OCI-LY7 (cell line): ENCODE measurements at regions not wholly inside any gene's neighbourhood (a gene's known extent, or its start where the extent isn't known, plus 50 kb on each side); places are given as distances from the start of the nearest gene placed in this dataset.

Source experiments
- BruUV-seq: library from RNA; stranded (reverse); fragments of 400-500 nt; replicated peaks from 2 replicates; lab custom pipeline; 2021; lab: Mats Ljungman, UMichigan
- CTCF ChIA-PET: fragments of 300-600 bp; sonication (Branson Sonifier 250); formaldehyde crosslinking; loops from one replicate; lab custom pipeline; 2022; ENCODE audit warnings: antibody characterized with exemption; ENCODE audit not compliant: unreplicated experiment; lab: Charles Lee
- POLR2A ChIA-PET: fragments of 300-600 bp; sonication (Branson Sonifier 250); formaldehyde crosslinking; loops from one replicate; lab custom pipeline; 2022; ENCODE audit warnings: antibody characterized with exemption; lab: Charles Lee
- DNase-seq: peaks from one replicate; pipeline ENCODE4 v3.0.0-alpha.2; 2015; ENCODE audit warnings: low spot score
- H2AFZ ChIP-seq: fragments of 200-600 bp; sonication (generic), shearing (Covaris generic); 2 replicates; pipeline ENCODE4 v1.6.1; 2014; ENCODE audit warnings: mild to moderate bottlenecking, antibody characterized with exemption, low read length, moderate library complexity
- H3K27ac ChIP-seq: fragments of 200-600 bp; sonication (generic); 2 replicates; pipeline ENCODE4 v1.5.1; 2014; ENCODE audit warnings: mixed run types, low read depth, mild to moderate bottlenecking, moderate library complexity, low read length, inconsistent platforms; ENCODE audit not compliant: poor library complexity, severe bottlenecking
- H3K36me3 ChIP-seq: fragments of 200-600 bp; sonication (generic); 2 replicates; pipeline ENCODE4 v1.6.1; 2014; ENCODE audit warnings: mild to moderate bottlenecking, antibody characterized with exemption, low read length, moderate library complexity, mixed read lengths; ENCODE audit not compliant: insufficient read depth
- H3K4me1 ChIP-seq: fragments of 200-600 bp; sonication (generic); 2 replicates; pipeline ENCODE4 v1.5.1; 2014; ENCODE audit warnings: mild to moderate bottlenecking, low read length; ENCODE audit not compliant: insufficient read depth, poor library complexity, severe bottlenecking
- H3K4me2 ChIP-seq: fragments of 200-600 bp; sonication (generic); 2 replicates; pipeline ENCODE4 v1.6.1; 2014; ENCODE audit warnings: mild to moderate bottlenecking, low read length
- H3K4me3 ChIP-seq: fragments of 200-600 bp; sonication (generic); 2 replicates; pipeline ENCODE4 v1.5.1; 2014; ENCODE audit warnings: mild to moderate bottlenecking, low read depth, low read length; ENCODE audit not compliant: poor library complexity, severe bottlenecking
- H3K79me2 ChIP-seq: fragments of 200-600 bp; sonication (generic); 2 replicates; pipeline ENCODE4 v1.6.1; 2016; ENCODE audit warnings: low read depth, mild to moderate bottlenecking, low read length, moderate library complexity, mixed read lengths; ENCODE audit not compliant: insufficient read depth
- H3K9me2 ChIP-seq: fragments of 200-600 bp; sonication (generic); 2 replicates; pipeline ENCODE4 v1.6.1; 2016; ENCODE audit warnings: mild to moderate bottlenecking, low read length, mixed read lengths; ENCODE audit not compliant: insufficient read depth
- H3K9me3 ChIP-seq: fragments of 200-600 bp; sonication (generic); 2 replicates; pipeline ENCODE4 v1.6.1; 2014; ENCODE audit warnings: mild to moderate bottlenecking, mixed run types, low read length, mixed read lengths
- H4K20me1 ChIP-seq: fragments of 200-600 bp; sonication (generic); 2 replicates; pipeline ENCODE4 v1.6.1; 2014; ENCODE audit warnings: mild to moderate bottlenecking, antibody characterized with exemption, low read length, moderate library complexity, mixed read lengths; ENCODE audit not compliant: insufficient read depth
- EZH2phosphoT487 ChIP-seq: fragments of 200-600 bp; sonication (generic); IDR thresholded peaks from 2 replicates; pipeline ENCODE4 v1.6.1; 2018; ENCODE audit warnings: low read depth, borderline replicate concordance, mild to moderate bottlenecking, mixed run types, antibody characterized with exemption, low read length, moderate library complexity, mixed read lengths
- intact Hi-C: fragments of 100-400 bp; cut with micrococcal nuclease; formaldehyde crosslinking; loops from one replicate; pipeline ENCODE4 v1.10.0; 2022; ENCODE audit not compliant: unreplicated experiment
- TF ChIP-seq, protein P1 (sequence below): fragments of 200-600 bp; sonication (generic); conservative IDR thresholded peaks from 2 replicates; pipeline ENCODE4 v1.5.1; 2014; ENCODE audit warnings: mild to moderate bottlenecking, antibody characterized with exemption, low read length, moderate library complexity, mixed read lengths

DNA sequence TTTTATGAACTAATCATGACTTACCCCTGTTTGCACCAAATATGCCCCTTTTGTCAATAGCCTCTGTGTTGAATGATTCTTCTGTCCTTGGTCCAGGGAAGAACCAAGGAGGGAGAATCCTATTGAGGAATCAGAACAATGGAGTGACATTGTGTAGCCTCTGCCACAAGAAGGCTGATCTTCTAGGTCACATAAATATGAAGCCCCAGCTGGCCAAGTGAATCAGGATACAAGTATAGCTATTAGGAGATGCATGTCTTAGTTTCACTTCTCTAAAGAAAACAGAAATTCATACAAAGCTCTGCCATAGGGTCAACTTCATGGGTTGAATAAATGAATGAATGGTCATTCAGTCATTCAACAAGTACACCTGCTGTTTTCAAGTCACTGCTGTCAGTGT lies 118.2 kb upstream of the BLID start:
- TF ChIP-seq, protein P1, sequence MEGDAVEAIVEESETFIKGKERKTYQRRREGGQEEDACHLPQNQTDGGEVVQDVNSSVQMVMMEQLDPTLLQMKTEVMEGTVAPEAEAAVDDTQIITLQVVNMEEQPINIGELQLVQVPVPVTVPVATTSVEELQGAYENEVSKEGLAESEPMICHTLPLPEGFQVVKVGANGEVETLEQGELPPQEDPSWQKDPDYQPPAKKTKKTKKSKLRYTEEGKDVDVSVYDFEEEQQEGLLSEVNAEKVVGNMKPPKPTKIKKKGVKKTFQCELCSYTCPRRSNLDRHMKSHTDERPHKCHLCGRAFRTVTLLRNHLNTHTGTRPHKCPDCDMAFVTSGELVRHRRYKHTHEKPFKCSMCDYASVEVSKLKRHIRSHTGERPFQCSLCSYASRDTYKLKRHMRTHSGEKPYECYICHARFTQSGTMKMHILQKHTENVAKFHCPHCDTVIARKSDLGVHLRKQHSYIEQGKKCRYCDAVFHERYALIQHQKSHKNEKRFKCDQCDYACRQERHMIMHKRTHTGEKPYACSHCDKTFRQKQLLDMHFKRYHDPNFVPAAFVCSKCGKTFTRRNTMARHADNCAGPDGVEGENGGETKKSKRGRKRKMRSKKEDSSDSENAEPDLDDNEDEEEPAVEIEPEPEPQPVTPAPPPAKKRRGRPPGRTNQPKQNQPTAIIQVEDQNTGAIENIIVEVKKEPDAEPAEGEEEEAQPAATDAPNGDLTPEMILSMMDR = no peak
- no peak for TF ChIP-seq EZH2phosphoT487
- no peaks in the 10 kb centered on the region for H3K9me3 ChIP-seq
- DNase-seq = peak; percentile 42
- no peak overlapping the region for H3K4me3 ChIP-seq
- H2AFZ ChIP-seq = no peak overlapping the region
- H3K9me2 ChIP-seq = no peaks in the 10 kb centered on the region
- peaks cover 8% of the 10 kb centered on the region for H3K4me1 ChIP-seq
- CTCF ChIA-PET = no interaction called here
- H3K4me2 ChIP-seq = peak overlapping the region; percentile 17; the same call in 1 of the 2 replicates
- no peak overlapping the region for H3K27ac ChIP-seq
- no peaks in the 10 kb centered on the region for H4K20me1 ChIP-seq
- POLR2A ChIA-PET = interaction anchor here (0.6 kb wide), 1 partner anchor 19 kb away, joined by 3 read pairs; no protein-coding TSS in a partner anchor
- no TSS peak for BruUV-seq
- intact Hi-C loops = no loop called here
- H3K79me2 ChIP-seq = no peaks in the 10 kb centered on the region
- no peaks in the 10 kb centered on the region for H3K36me3 ChIP-seq

DNA sequence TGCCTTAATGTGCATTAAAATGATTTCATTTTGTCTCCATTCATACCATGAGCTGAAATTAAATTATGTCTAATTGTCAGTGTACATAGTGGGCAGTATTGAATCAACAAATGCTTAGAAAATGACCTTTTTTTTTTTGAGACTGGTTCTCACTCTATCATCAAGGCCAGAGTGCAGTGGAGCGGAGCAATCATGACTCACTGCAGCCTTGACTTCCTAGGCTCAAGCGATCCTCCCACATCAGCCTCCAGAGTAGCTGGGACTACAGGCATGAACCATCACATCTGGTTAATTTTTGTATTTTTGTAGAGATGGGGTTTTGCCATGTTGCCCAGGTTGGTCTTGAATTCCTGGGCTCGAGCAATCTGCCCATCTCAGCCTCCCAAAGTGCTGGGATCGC lies 117.0 kb upstream of the BLID start:
- POLR2A ChIA-PET = no interaction called here
- intact Hi-C loops = no loop called here
- Histone ChIP-seq H3K36me3 (no peaks in the 10 kb centered on the region), H3K79me2 (no peaks in the 10 kb centered on the region), H3K9me3 (no peaks in the 10 kb centered on the region), H2AFZ (no peak overlapping the region), H3K4me1 (peaks cover 8% of the 10 kb centered on the region), H3K27ac (no peak overlapping the region), H3K4me2 (no peak overlapping the region), H3K4me3 (no peak overlapping the region), H3K9me2 (no peaks in the 10 kb centered on the region), H4K20me1 (no peaks in the 10 kb centered on the region)
- DNase-seq = no peak
- TF ChIP-seq, protein P1 = no peak
- TF ChIP-seq EZH2phosphoT487 = no peak
- CTCF ChIA-PET = no interaction called here
- no TSS peak for BruUV-seq

DNA sequence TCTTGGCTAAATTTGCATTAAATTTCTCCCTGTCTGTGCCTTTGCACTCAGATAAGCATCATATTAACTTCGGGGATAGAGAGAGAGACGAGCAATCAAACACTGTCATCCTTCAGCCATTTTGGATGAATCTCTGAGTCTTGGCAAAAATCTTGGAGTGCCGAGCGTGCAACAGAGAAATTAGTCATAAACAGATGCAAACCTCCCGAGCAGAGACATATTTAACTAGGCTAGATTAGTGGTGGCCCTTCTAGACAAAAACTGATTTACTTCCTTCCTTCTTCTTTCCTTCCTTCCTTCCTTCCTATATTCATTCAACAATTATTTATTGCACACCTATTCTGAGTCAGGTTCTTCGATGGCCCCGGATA lies 114.4 kb upstream of the BLID start:
- Histone ChIP-seq H3K4me3 (no peak overlapping the region), H3K4me2 (no peak overlapping the region), H2AFZ (no peak overlapping the region), H3K79me2 (no peaks in the 10 kb centered on the region), H3K27ac (no peak overlapping the region), H4K20me1 (no peaks in the 10 kb centered on the region), H3K4me1 (peaks cover 8% of the 10 kb centered on the region), H3K9me3 (no peaks in the 10 kb centered on the region), H3K9me2 (no peaks in the 10 kb centered on the region), H3K36me3 (no peaks in the 10 kb centered on the region)
- intact Hi-C loops = no loop called here
- no peak for DNase-seq
- BruUV-seq = no TSS peak
- CTCF ChIA-PET = no interaction called here
- POLR2A ChIA-PET = no interaction called here
- TF ChIP-seq, protein P1 = no peak
- no peak for TF ChIP-seq EZH2phosphoT487
